Upper lobe of left lung (tissue), 4 donors: ENCODE measurements at regions not wholly inside any gene's neighbourhood (a gene's known extent, or its start where the extent isn't known, plus 50 kb on each side); places are given as distances from the start of the nearest gene placed in this dataset.

Source experiments
- CTCF ChIP-seq, 6 experiments: fragments of 450-650 bp in 4 of 6; fragments of 200-600 bp in 2 of 6; sonication (generic) in 2 of 6; IDR thresholded peaks; one replicate each; pipeline ENCODE4 v1.5.1; 2016 to 2019; ENCODE audit warnings: antibody characterized with exemption in 6 of 6
- EP300 ChIP-seq, 4 donors: sonication (generic); formaldehyde crosslinking; IDR thresholded peaks; one replicate each; pipeline ENCODE4 v1.5.1; 2017; ENCODE audit warnings: antibody characterized with exemption in 4 of 4, control low read depth in 2 of 4
- POLR2A ChIP-seq, 4 donors: fragments of 450-650 bp; IDR thresholded peaks; one replicate each; pipeline ENCODE4 v1.5.1; 2016 to 2017; ENCODE audit warnings: antibody characterized with exemption in 4 of 4, mild to moderate bottlenecking in 2 of 4

DNA sequence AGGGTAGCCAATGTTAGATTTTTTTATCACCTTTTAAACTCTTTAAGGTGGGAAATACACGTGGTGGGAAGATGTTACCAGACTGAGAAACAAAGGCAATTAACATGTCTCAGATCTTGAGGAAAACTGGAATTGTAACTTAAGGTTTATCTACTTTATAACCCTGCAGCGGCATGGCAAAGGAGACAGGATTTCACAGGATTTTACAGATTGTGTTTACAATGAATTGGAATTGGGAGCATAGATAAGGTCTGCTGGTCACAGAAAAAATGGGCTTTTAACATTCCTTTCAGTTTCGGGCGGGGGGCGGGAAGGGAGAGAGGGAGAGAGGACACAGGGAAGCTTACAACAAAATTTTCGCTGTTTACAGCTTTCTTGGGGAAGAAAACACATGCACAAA lies 467.5 kb upstream of the CT83 start:
- TF ChIP-seq CTCF (IDR thresholded peaks at IDR 0.05) (no peak), POLR2A (IDR thresholded peaks at IDR 0.05) (no peak), EP300 (IDR thresholded peaks at IDR 0.05) (no peak)
